Astrocyte (in vitro differentiated cells and primary cell): ENCODE measurements at regions not wholly inside any gene's neighbourhood (a gene's known extent, or its start where the extent isn't known, plus 50 kb on each side); places are given as distances from the start of the nearest gene placed in this dataset.

Experiments
- DNase-seq: peaks from one replicate; pipeline ENCODE4 v3.0.0-alpha.2; 2010; ENCODE audit warnings: low read depth
- FAIRE-seq: peaks from 2 replicates; lab custom pipeline; 2011; peaks lifted over from hg19 to GRCh38; lab: Jason Lieb, UNC
- H2AFZ ChIP-seq: 2 replicates; pipeline ENCODE4 v1.6.0; 2012; ENCODE audit warnings: low read depth, low read length, inconsistent platforms
- H3K27ac ChIP-seq: 2 replicates; pipeline ENCODE4 v1.5.1; 2011; ENCODE audit warnings: low read depth, low read length, inconsistent platforms
- H3K27me3 ChIP-seq: 2 replicates; pipeline ENCODE4 v1.6.0; 2011; ENCODE audit warnings: low read length, inconsistent platforms; ENCODE audit not compliant: insufficient read depth
- H3K36me3 ChIP-seq: 2 replicates; pipeline ENCODE4 v1.5.1; 2011; ENCODE audit warnings: low read length, inconsistent platforms; ENCODE audit not compliant: insufficient read depth
- H3K4me1 ChIP-seq: 2 replicates; pipeline ENCODE4 v1.5.1; 2011; ENCODE audit warnings: low read length, inconsistent platforms; ENCODE audit not compliant: insufficient read depth
- H3K4me2 ChIP-seq: 2 replicates; pipeline ENCODE4 v1.6.0; 2012; ENCODE audit warnings: low read length, inconsistent platforms
- H3K4me3 ChIP-seq: 2 replicates; pipeline ENCODE4 v1.5.1; 2011; ENCODE audit warnings: low read depth, mild to moderate bottlenecking, low read length, inconsistent platforms; ENCODE audit not compliant: insufficient read depth
- H3K79me2 ChIP-seq: 2 replicates; pipeline ENCODE4 v1.6.0; 2012; ENCODE audit warnings: mild to moderate bottlenecking, low read length, inconsistent platforms; ENCODE audit not compliant: insufficient read depth
- H3K9ac ChIP-seq: 2 replicates; pipeline ENCODE4 v1.6.0; 2012; ENCODE audit warnings: mild to moderate bottlenecking, low read length, inconsistent platforms
- H3K9me3 ChIP-seq: 2 replicates; pipeline ENCODE4 v1.5.1; 2012; ENCODE audit warnings: low read depth, mild to moderate bottlenecking, low read length, inconsistent platforms; ENCODE audit not compliant: insufficient read depth
- H4K20me1 ChIP-seq: 2 replicates; pipeline ENCODE4 v1.6.0; 2012; ENCODE audit warnings: low read length, inconsistent platforms; ENCODE audit not compliant: insufficient read depth
- H3K27ac Mint-ChIP-seq: one replicate; pipeline ENCODE4 v1.8.0; 2021; ENCODE audit warnings: mild to moderate bottlenecking, mixed read lengths; ENCODE audit not compliant: unreplicated experiment
- H3K27me3 Mint-ChIP-seq: one replicate; pipeline ENCODE4 v1.8.0; 2021; ENCODE audit warnings: low read depth, mixed read lengths; ENCODE audit not compliant: unreplicated experiment
- H3K36me3 Mint-ChIP-seq: one replicate; pipeline ENCODE4 v1.8.0; 2021; ENCODE audit warnings: low read depth, mixed read lengths; ENCODE audit not compliant: unreplicated experiment
- H3K4me1 Mint-ChIP-seq: one replicate; pipeline ENCODE4 v1.8.0; 2021; ENCODE audit warnings: low read depth, mixed read lengths; ENCODE audit not compliant: unreplicated experiment
- H3K4me3 Mint-ChIP-seq: one replicate; pipeline ENCODE4 v1.8.0; 2021; ENCODE audit warnings: mild to moderate bottlenecking, moderate library complexity, mixed read lengths; ENCODE audit not compliant: unreplicated experiment
- H3K9me3 Mint-ChIP-seq: one replicate; pipeline ENCODE4 v1.8.0; 2021; ENCODE audit warnings: mild to moderate bottlenecking, mixed read lengths; ENCODE audit not compliant: unreplicated experiment
- CTCF ChIP-seq: IDR thresholded peaks from 2 replicates; pipeline ENCODE4 v1.5.1; 2011; ENCODE audit warnings: low read depth, mild to moderate bottlenecking, inconsistent platforms, low read length, moderate library complexity; ENCODE audit not compliant: insufficient read depth
- EZH2 ChIP-seq: IDR thresholded peaks from 2 replicates; pipeline ENCODE4 v1.6.1; 2012; ENCODE audit warnings: mild to moderate bottlenecking, low read length, inconsistent platforms; ENCODE audit not compliant: insufficient read depth

- DNase-seq = no peak
- Mint-ChIP-seq H3K4me1 (no peaks in the 10 kb centered on the region), H3K9me3 (no peaks in the 10 kb centered on the region), H3K27ac (no peak overlapping the region), H3K36me3 (no peaks in the 10 kb centered on the region), H3K4me3 (no peak overlapping the region), H3K27me3 (peaks cover 35% of the 10 kb centered on the region)
- H2AFZ ChIP-seq = no peak overlapping the region
- no peak overlapping the region for H3K4me2 ChIP-seq
- no peak overlapping the region for H3K9ac ChIP-seq
- no peaks in the 10 kb centered on the region for H3K9me3 ChIP-seq
- no peaks in the 10 kb centered on the region for H3K4me1 ChIP-seq
- no peak for FAIRE-seq
- H3K4me3 ChIP-seq = no peak overlapping the region
- no peaks in the 10 kb centered on the region for H3K36me3 ChIP-seq
- no peaks in the 10 kb centered on the region for H3K79me2 ChIP-seq
- H3K27me3 ChIP-seq = no peaks in the 10 kb centered on the region
- H3K27ac ChIP-seq = no peak overlapping the region
- no peaks in the 10 kb centered on the region for H4K20me1 ChIP-seq
- TF ChIP-seq EZH2 (no peak), CTCF (no peak)
These were observed 170.4 kb downstream of the DHX35 start for GRCh38 chr20:39132511-39132910.

- H2AFZ ChIP-seq = no peak overlapping the region
- Mint-ChIP-seq H3K36me3 (no peaks in the 10 kb centered on the region), H3K4me3 (no peak overlapping the region), H3K27ac (no peak overlapping the region), H3K9me3 (no peaks in the 10 kb centered on the region), H3K4me1 (no peaks in the 10 kb centered on the region), H3K27me3 (peaks cover 31% of the 10 kb centered on the region)
- DNase-seq (no peak), FAIRE-seq (no peak)
- no peak overlapping the region for H3K4me2 ChIP-seq
- no peaks in the 10 kb centered on the region for H3K79me2 ChIP-seq
- H3K4me3 ChIP-seq = no peak overlapping the region
- no peaks in the 10 kb centered on the region for H3K4me1 ChIP-seq
- H3K27me3 ChIP-seq = no peaks in the 10 kb centered on the region
- no peak overlapping the region for H3K27ac ChIP-seq
- H3K36me3 ChIP-seq = no peaks in the 10 kb centered on the region
- H3K9ac ChIP-seq = no peak overlapping the region
- TF ChIP-seq CTCF (no peak), EZH2 (no peak)
- no peaks in the 10 kb centered on the region for H3K9me3 ChIP-seq
- no peaks in the 10 kb centered on the region for H4K20me1 ChIP-seq
These were observed 169.9 kb downstream of the DHX35 start for GRCh38 chr20:39132093-39132492.

- no peaks in the 10 kb centered on the region for H3K9me3 ChIP-seq
- no peaks in the 10 kb centered on the region for H3K27me3 ChIP-seq
- H2AFZ ChIP-seq = no peak overlapping the region
- H3K27ac ChIP-seq = no peak overlapping the region
- TF ChIP-seq EZH2 (no peak), CTCF (no peak)
- H3K79me2 ChIP-seq = no peaks in the 10 kb centered on the region
- Mint-ChIP-seq H3K4me3 (no peak overlapping the region), H3K9me3 (no peaks in the 10 kb centered on the region), H3K36me3 (no peaks in the 10 kb centered on the region), H3K27me3 (peaks cover 21% of the 10 kb centered on the region), H3K27ac (no peak overlapping the region), H3K4me1 (no peaks in the 10 kb centered on the region)
- no peak overlapping the region for H3K4me2 ChIP-seq
- H4K20me1 ChIP-seq = no peaks in the 10 kb centered on the region
- no peaks in the 10 kb centered on the region for H3K4me1 ChIP-seq
- no peaks in the 10 kb centered on the region for H3K36me3 ChIP-seq
- DNase-seq (no peak), FAIRE-seq (no peak)
- no peak overlapping the region for H3K9ac ChIP-seq
- H3K4me3 ChIP-seq = no peak overlapping the region
These were observed 168.5 kb downstream of the DHX35 start for GRCh38 chr20:39130627-39131026.
